Upper lobe of left lung (tissue), 6 donors: ENCODE measurements at regions not wholly inside any gene's neighbourhood (a gene's known extent, or its start where the extent isn't known, plus 50 kb on each side); places are given as distances from the start of the nearest gene placed in this dataset.
A peak's percentile ranks its signal among the peaks of the same experiment; 100 is the strongest.

Experiments
- ATAC-seq, 2 donors: fragments of 200-7000 bp; cut with Tn5 transposase; one replicate each; pipeline ENCODE4 v1.9.1; 2022; ENCODE audit warnings: mild to moderate bottlenecking in 2 of 2, moderate library complexity in 2 of 2; ENCODE audit not compliant: low FRiP score in 2 of 2
- DNase-seq, 2 donors: peaks; one replicate each; pipeline ENCODE4 v3.0.0-alpha.2; 2019 to 2020
- H3K27ac ChIP-seq, 4 donors: fragments of 200-600 bp; sonication (generic); one replicate each; pipeline ENCODE4 v1.5.1; 2016 to 2019
- H3K27me3 ChIP-seq, 4 donors: fragments of 200-600 bp; sonication (generic); one replicate each; pipeline ENCODE4 v1.5.1; 2017 to 2019
- H3K36me3 ChIP-seq, 4 donors: fragments of 200-600 bp; sonication (generic); one replicate each; pipeline ENCODE4 v1.5.1; 2016 to 2019
- H3K4me1 ChIP-seq, 4 donors: fragments of 200-600 bp; sonication (generic); one replicate each; pipeline ENCODE4 v1.5.1; 2018 to 2019
- H3K4me3 ChIP-seq, 4 donors: fragments of 200-600 bp; sonication (generic); one replicate each; pipeline ENCODE4 v1.5.1; 2017 to 2019; ENCODE audit warnings: mild to moderate bottlenecking in 2 of 4, moderate library complexity in 1 of 4
- H3K9me3 ChIP-seq, 4 donors: fragments of 200-600 bp; sonication (generic); one replicate each; pipeline ENCODE4 v1.5.1; 2018 to 2019
- EP300 ChIP-seq, 4 donors: sonication (generic); formaldehyde crosslinking; IDR thresholded peaks; one replicate each; pipeline ENCODE4 v1.5.1; 2017; ENCODE audit warnings: antibody characterized with exemption in 4 of 4, control low read depth in 2 of 4
- POLR2A ChIP-seq, 4 donors: fragments of 450-650 bp; IDR thresholded peaks; one replicate each; pipeline ENCODE4 v1.5.1; 2016 to 2017; ENCODE audit warnings: antibody characterized with exemption in 4 of 4, mild to moderate bottlenecking in 2 of 4
- POLR2AphosphoS5 ChIP-seq, 2 donors: sonication (generic); formaldehyde crosslinking; IDR thresholded peaks; one replicate each; pipeline ENCODE4 v1.5.1; 2017; ENCODE audit warnings: antibody characterized with exemption in 2 of 2
- WGBS, 2 donors: methylation state at CpG; one replicate each; pipeline ENCODE4 v1.1.5; 2017 to 2018; 5-methylcytosine and 5-hydroxymethylcytosine counted together
- TF ChIP-seq, protein P1 (sequence below), 6 experiments: fragments of 450-650 bp in 4 of 6; fragments of 200-600 bp in 2 of 6; sonication (generic) in 2 of 6; IDR thresholded peaks; one replicate each; pipeline ENCODE4 v1.5.1; 2016 to 2019; ENCODE audit warnings: antibody characterized with exemption in 6 of 6
- donor health status: DM: no; HTN: no; CAD: no; lungs with moderate emphysema.
- donor health status: DM: no; HTN: yes; CAD: no; lungs with severe emphysema.

DNA sequence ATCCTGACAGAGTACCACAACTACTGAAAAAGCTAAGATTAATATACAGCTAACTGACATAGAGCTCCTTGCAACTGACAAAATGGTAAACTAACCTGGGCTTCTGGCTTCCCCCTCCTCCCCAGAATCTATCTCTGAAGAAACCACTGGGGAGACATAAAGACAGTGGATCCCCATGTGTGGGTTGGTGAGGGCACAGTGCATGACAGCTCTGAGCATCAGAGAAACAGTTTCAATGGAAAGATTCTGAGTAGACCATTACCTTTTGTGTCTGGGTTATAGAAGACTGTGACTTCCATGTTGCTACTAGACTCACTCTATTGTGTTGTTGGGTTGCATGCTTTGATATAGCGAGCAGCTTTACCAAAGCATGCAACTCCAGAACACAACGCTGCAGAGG is 247.4 kb downstream of the EFCAB11 start:
- Histone ChIP-seq H3K27ac (no peak overlapping the region), H3K4me1 (peaks cover 2 to 10% (median 7%) of the 10 kb centered on the region in 4 donors), H3K4me3 (no peak overlapping the region), H3K9me3 (no peaks in the 10 kb centered on the region), H3K36me3 (no peaks in the 10 kb centered on the region), H3K27me3 (no peaks in the 10 kb centered on the region)
- no peak for DNase-seq
- TF ChIP-seq, protein P1, sequence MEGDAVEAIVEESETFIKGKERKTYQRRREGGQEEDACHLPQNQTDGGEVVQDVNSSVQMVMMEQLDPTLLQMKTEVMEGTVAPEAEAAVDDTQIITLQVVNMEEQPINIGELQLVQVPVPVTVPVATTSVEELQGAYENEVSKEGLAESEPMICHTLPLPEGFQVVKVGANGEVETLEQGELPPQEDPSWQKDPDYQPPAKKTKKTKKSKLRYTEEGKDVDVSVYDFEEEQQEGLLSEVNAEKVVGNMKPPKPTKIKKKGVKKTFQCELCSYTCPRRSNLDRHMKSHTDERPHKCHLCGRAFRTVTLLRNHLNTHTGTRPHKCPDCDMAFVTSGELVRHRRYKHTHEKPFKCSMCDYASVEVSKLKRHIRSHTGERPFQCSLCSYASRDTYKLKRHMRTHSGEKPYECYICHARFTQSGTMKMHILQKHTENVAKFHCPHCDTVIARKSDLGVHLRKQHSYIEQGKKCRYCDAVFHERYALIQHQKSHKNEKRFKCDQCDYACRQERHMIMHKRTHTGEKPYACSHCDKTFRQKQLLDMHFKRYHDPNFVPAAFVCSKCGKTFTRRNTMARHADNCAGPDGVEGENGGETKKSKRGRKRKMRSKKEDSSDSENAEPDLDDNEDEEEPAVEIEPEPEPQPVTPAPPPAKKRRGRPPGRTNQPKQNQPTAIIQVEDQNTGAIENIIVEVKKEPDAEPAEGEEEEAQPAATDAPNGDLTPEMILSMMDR (IDR thresholded peaks at IDR 0.05): no peak
- TF ChIP-seq POLR2AphosphoS5 (IDR thresholded peaks at IDR 0.05) (no peak), EP300 (IDR thresholded peaks at IDR 0.05) (no peak), POLR2A (IDR thresholded peaks at IDR 0.05) (no peak)
- no peak for ATAC-seq
- 92 to 94% methylated on average over 2 of the region's 2 CpGs for WGBS, 2 donors

DNA sequence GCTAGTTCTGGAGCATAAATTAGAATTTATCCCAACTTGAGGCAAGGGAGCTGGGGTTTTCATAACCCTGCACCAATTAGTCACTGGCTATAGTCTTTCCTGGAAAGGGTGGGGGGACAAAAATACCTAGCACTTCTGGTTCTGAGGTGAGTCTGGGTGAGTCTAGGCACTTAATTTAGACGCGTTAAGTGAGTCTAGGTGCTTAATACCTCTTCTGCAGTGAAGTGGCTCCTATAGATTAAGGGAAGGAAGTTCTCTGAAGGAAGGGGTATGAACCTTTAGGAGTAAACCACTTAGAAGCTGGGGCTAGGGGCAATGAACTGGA is 251.7 kb downstream of the EFCAB11 start:
- H3K36me3 ChIP-seq: no peaks in the 10 kb centered on the region
- 58 to 82% methylated on average over 2 of the region's 2 CpGs for WGBS, 2 donors
- H3K4me3 ChIP-seq: no peak overlapping the region
- H3K9me3 ChIP-seq: no peaks in the 10 kb centered on the region
- no peaks in the 10 kb centered on the region for H3K27me3 ChIP-seq
- DNase-seq (no peak), ATAC-seq (no peak)
- TF ChIP-seq, protein P1 (IDR thresholded peaks at IDR 0.05): no peak
- TF ChIP-seq EP300 (IDR thresholded peaks at IDR 0.05) (no peak), POLR2AphosphoS5 (IDR thresholded peaks at IDR 0.05) (no peak), POLR2A (IDR thresholded peaks at IDR 0.05) (no peak)
- H3K4me1 ChIP-seq: peaks cover 13 to 24% (median 15%) of the 10 kb centered on the region in 4 donors
- no peak overlapping the region for H3K27ac ChIP-seq

GRCh38 chr14:89702073-89702875 is 252.3 kb downstream of the EFCAB11 start:
- Histone ChIP-seq H3K4me3 (peak overlapping the region in 3 of 4 donors; percentile 63 to 72 (median 65)), H3K4me1 (peaks cover 13 to 24% (median 15%) of the 10 kb centered on the region in 4 donors), H3K27ac (peak overlapping the region; percentile 57 to 78 (median 69)), H3K36me3 (no peaks in the 10 kb centered on the region), H3K9me3 (no peaks in the 10 kb centered on the region), H3K27me3 (no peaks in the 10 kb centered on the region)
- ATAC-seq (peak in 1 of 2 donors; percentile 83), DNase-seq (no peak)
- 48 to 56% methylated on average over 6 of the region's 6 CpGs for WGBS, 2 donors
- no peak for TF ChIP-seq POLR2AphosphoS5 (IDR thresholded peaks at IDR 0.05)
- TF ChIP-seq POLR2A (IDR thresholded peaks at IDR 0.05): no peak
- TF ChIP-seq, protein P1 (IDR thresholded peaks at IDR 0.05): no peak
- TF ChIP-seq EP300 (IDR thresholded peaks at IDR 0.05): no peak

GRCh38 chr14:89701211-89702043 is 253.1 kb downstream of the EFCAB11 start:
- ATAC-seq (peak; percentile 83 to 94), DNase-seq (peak; percentile 89 to 97)
- 12% methylated on average over 30 to 42 of the region's 81 CpGs for WGBS, 2 donors
- Histone ChIP-seq H3K4me3 (peak overlapping the region in 3 of 4 donors; percentile 63 to 72 (median 65)), H3K9me3 (no peaks in the 10 kb centered on the region), H3K27me3 (no peaks in the 10 kb centered on the region), H3K27ac (peak overlapping the region; percentile 57 to 78 (median 69)), H3K4me1 (peaks cover 13 to 24% (median 15%) of the 10 kb centered on the region in 4 donors), H3K36me3 (no peaks in the 10 kb centered on the region)
- TF ChIP-seq POLR2A (IDR thresholded peaks at IDR 0.05) (peak in 1 of 4 donors; percentile 14), EP300 (IDR thresholded peaks at IDR 0.05) (no peak), POLR2AphosphoS5 (IDR thresholded peaks at IDR 0.05) (peak; percentile 35 to 63)
- TF ChIP-seq, protein P1 (IDR thresholded peaks at IDR 0.05): peak in 1 of 6 experiments; percentile 6
